ENCODE measurements at regions not wholly inside any gene's neighbourhood (a gene's known extent, or its start where the extent isn't known, plus 50 kb on each side); places are given as distances from the start of the nearest gene placed in this dataset.
"Not testable (repeated sequence)": the region's sequence is repeated elsewhere in the genome, so short reads cannot be mapped to it uniquely, and the experiment has no call there.

- no peak for DNase-seq
These were observed 95.9 kb upstream of the DTNBP1 start for GRCh38 chr6:15758631-15759215.

GRCh38 chr6:15755526-15755925 lies 92.7 kb upstream of the DTNBP1 start:
- no peak for DNase-seq

GRCh38 chr6:15754706-15755079 lies 91.9 kb upstream of the DTNBP1 start:
- DNase-seq = no peak

- DNase-seq = peak; percentile 58
These were observed 91.3 kb upstream of the DTNBP1 start for GRCh38 chr6:15754035-15754705.

- peak; percentile 52 for DNase-seq
These were observed 90.0 kb upstream of the DTNBP1 start for GRCh38 chr6:15752820-15753219.

GRCh38 chr6:15751721-15752350 lies 89.0 kb upstream of the DTNBP1 start:
- peak; percentile 8 for DNase-seq

- DNase-seq = no peak
These were observed 85.5 kb upstream of the DTNBP1 start for GRCh38 chr6:15748341-15748740.

GRCh38 chr6:15747354-15747883 lies 84.6 kb upstream of the DTNBP1 start:
- no peak for DNase-seq

GRCh38 chr6:15745781-15746180 lies 83.0 kb upstream of the DTNBP1 start:
- no peak for DNase-seq

GRCh38 chr6:15744818-15745402 lies 82.1 kb upstream of the DTNBP1 start:
- peak; percentile 9 for DNase-seq

GRCh38 chr6:15742013-15742412 lies 79.2 kb upstream of the DTNBP1 start:
- DNase-seq = not testable (repeated sequence)

- DNase-seq = peak; percentile 85
These were observed 78.6 kb upstream of the DTNBP1 start for GRCh38 chr6:15741405-15741804.

- DNase-seq = no peak
These were observed 77.0 kb upstream of the DTNBP1 start for GRCh38 chr6:15739867-15740266.

- DNase-seq = no peak
These were observed 76.5 kb upstream of the DTNBP1 start for GRCh38 chr6:15739353-15739752.

GRCh38 chr6:15738195-15738594 lies 75.4 kb upstream of the DTNBP1 start:
- not testable (repeated sequence) for DNase-seq

GRCh38 chr6:15736297-15736696 lies 73.5 kb upstream of the DTNBP1 start:
- DNase-seq = peak; percentile 69

GRCh38 chr6:15735567-15736265 lies 72.9 kb upstream of the DTNBP1 start:
- DNase-seq = peak; percentile 96

- DNase-seq = no peak
These were observed 71.5 kb upstream of the DTNBP1 start for GRCh38 chr6:15734118-15734897.

GRCh38 chr6:15730922-15731321 lies 68.1 kb upstream of the DTNBP1 start:
- DNase-seq = no peak

- no peak for DNase-seq
These were observed 67.6 kb upstream of the DTNBP1 start for GRCh38 chr6:15730442-15730841.

GRCh38 chr6:15722731-15723130 lies 59.9 kb upstream of the DTNBP1 start:
- DNase-seq = no peak

GRCh38 chr6:15716889-15717288 lies 54.1 kb upstream of the DTNBP1 start:
- no peak for DNase-seq

Measured in DMS53 (cell line).